Adrenal gland (tissue), 5 donors: ENCODE measurements at regions not wholly inside any gene's neighbourhood (a gene's known extent, or its start where the extent isn't known, plus 50 kb on each side); places are given as distances from the start of the nearest gene placed in this dataset.

Source experiments
- CTCF ChIP-seq, 6 experiments: fragments of 450-650 bp in 4 of 6; fragments of 200-600 bp in 2 of 6; sonication (generic) in 1 of 6; IDR thresholded peaks; 1 replicate in 5 of 6; 2 replicates in 1 of 6; pipeline versions ENCODE4 v1.5.1 to v1.8.0; 2016 to 2021; ENCODE audit warnings: antibody characterized with exemption in 6 of 6, mild to moderate bottlenecking in 2 of 6, moderate library complexity in 1 of 6
- POLR2A ChIP-seq, 2 donors: fragments of 450-650 bp; IDR thresholded peaks; one replicate each; pipeline ENCODE4 v1.6.1; 2017; ENCODE audit warnings: antibody characterized with exemption in 2 of 2, mild to moderate bottlenecking in 2 of 2, moderate library complexity in 1 of 2
- donor health status: DM: no; HTN: no; CAD: no.

DNA sequence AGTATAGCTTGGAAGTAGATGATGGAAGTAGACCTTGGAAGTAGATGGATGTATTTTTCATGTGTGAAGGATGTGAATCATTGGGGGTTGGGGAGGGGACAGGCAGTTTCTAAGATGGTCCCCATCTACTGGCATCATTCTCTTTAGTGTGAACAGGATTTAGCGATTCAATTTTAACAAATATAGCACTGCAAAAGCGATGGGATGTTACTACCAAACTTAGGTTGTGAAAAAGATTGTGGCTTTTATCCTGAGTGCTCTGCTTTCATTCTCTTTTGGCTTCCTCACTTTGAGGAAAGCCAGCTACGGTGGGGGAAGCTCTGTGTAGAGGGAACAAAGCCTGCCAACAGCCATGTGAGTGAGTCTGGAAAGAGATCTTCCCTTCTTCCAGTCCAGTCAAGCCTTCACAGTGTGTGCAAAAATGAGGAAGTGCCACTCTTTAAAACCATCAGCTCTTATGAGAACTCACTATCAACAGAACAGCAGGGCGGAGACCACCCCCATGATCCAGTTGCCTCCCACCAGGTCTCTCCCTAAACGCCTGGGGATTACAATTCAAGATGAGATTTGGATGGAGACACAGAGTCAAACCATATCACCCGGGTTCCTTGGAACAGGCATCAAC is 441.4 kb downstream of the SH3GL2 start:
- TF ChIP-seq CTCF (IDR thresholded peaks at IDR 0.05) (no peak), POLR2A (IDR thresholded peaks at IDR 0.05) (no peak)
